GM20000 (cell line): ENCODE measurements at regions not wholly inside any gene's neighbourhood (a gene's known extent, or its start where the extent isn't known, plus 50 kb on each side); places are given as distances from the start of the nearest gene placed in this dataset.

Experiments used
- DNase-seq: peaks from one replicate; pipeline ENCODE4 v3.0.0; 2012; ENCODE audit warnings: low spot score
- TF ChIP-seq, protein P1 (sequence below): IDR thresholded peaks from 2 replicates; pipeline ENCODE4 v1.5.1; 2012; ENCODE audit warnings: mild to moderate bottlenecking, control low read depth; ENCODE audit errors: extremely low read depth, missing control alignments

DNA sequence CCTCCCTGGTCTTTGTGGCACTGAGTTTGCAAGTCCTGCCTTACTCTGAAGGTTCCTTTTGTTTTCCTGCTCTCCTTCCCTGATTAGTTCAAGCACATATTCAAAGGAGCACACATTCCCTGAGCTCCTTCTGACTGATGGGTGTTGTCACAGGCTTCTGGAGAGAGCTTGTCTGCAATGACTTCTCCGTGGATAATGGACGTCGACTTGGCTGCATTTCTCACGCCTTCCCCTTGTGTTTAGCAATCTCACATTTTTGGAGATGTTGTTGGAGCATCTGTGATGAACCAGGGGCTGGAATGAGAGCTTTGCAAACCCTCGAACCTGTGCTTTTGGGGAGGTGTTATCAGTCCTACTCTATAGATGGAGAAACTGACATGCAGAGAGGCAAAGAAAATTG is 375.4 kb upstream of the PROK2 start:
- DNase-seq = no peak
- TF ChIP-seq, protein P1, sequence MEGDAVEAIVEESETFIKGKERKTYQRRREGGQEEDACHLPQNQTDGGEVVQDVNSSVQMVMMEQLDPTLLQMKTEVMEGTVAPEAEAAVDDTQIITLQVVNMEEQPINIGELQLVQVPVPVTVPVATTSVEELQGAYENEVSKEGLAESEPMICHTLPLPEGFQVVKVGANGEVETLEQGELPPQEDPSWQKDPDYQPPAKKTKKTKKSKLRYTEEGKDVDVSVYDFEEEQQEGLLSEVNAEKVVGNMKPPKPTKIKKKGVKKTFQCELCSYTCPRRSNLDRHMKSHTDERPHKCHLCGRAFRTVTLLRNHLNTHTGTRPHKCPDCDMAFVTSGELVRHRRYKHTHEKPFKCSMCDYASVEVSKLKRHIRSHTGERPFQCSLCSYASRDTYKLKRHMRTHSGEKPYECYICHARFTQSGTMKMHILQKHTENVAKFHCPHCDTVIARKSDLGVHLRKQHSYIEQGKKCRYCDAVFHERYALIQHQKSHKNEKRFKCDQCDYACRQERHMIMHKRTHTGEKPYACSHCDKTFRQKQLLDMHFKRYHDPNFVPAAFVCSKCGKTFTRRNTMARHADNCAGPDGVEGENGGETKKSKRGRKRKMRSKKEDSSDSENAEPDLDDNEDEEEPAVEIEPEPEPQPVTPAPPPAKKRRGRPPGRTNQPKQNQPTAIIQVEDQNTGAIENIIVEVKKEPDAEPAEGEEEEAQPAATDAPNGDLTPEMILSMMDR = no peak

DNA sequence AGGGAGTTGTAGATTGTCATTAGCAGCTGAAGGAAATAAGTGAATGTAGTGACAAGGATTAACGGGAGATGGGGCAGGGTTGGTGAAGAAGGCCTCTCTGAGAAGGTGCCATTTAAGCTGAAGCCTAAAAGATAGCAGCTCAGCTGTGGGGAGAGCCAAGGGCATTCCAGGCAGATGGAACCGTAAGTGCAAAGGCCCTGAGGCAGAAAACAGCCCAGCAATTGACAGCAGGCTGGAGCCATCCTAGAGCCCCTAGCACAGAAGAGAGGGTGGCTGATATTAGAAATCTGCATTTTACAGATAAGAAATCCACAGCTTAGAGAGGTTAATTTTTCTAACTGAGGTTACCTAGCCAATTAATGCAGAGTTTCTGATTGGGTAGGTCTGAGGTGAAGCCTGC is 374.5 kb upstream of the PROK2 start:
- TF ChIP-seq, protein P1 = no peak

DNA sequence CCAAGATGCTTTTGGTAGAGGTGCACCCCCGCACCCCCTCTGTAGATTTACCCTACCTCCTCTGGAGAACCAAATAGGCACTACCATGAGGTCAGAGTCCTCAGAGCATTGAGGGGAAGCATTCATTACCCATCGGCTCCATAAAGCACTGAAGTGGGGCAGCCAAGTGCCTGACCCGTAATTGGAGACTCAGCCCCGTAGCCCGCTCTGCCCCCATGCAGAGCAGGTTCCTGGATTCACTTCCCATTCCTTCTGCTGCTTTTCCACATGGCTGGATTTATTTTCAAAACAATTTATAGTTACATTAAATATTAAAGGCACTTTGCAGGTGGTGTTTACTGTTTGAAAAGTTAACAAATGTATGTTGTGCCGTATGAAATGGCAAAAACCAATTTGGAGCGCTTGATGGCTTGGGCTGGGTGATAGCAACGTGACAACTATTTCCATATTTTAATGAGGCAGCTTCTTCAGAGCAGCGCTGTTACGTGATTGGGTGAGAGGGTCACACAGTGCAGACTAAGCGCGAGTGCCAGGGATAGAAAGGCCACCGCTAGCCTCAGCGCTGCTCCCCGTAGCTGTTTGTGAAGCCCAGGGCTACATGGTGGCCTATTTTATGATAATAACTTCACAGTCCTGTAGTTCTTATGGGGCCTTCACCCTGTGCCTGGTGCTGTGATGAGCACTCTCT is 373.8 kb upstream of the PROK2 start:
- DNase-seq = no peak
- TF ChIP-seq, protein P1 = no peak

More for the DNA sequence above, 374.5 kb upstream of the PROK2 start:
- DNase-seq = no peak

DNA sequence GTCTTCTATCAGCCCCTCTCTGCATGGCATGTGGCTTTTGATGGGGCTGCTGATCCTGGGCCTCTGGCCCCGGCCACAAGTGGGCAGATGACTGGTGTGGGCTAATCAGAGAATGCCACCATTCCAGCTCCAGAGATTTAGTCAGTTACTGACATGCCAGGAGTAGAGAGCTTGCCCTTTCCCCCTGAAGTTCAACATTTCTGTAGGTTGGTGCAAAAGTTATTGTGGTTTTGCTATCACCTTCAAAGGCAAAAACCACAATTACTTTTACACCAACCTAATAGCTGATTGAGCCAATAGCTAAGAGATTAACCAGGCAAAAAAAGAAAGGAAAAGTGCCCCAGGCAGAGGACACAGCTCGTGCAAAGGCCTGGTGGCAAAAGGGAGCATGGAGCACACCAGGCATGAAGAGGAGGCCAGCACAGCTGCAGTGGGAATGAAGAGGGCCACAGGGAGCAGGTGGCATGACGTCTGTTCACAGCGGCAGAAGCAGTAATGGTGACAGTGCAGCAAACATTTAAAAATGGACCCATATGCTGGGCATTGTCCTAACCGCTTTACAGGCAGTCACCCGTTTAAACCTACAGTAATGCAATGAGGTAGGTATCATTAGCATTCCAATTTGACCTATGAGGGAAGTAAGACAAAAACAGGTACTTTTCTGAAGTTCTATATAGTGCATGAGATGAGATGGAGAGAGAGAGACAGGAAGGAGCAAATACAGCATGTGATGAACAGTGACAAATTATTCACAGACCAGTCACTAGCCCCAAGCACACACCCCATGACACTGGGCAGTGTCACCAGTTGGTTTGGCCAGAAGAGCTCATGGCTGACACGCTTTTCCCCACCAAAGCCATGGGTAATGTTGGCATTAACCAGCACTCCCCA is 373.0 kb upstream of the PROK2 start:
- TF ChIP-seq, protein P1 = no peak
- DNase-seq = no peak

DNA sequence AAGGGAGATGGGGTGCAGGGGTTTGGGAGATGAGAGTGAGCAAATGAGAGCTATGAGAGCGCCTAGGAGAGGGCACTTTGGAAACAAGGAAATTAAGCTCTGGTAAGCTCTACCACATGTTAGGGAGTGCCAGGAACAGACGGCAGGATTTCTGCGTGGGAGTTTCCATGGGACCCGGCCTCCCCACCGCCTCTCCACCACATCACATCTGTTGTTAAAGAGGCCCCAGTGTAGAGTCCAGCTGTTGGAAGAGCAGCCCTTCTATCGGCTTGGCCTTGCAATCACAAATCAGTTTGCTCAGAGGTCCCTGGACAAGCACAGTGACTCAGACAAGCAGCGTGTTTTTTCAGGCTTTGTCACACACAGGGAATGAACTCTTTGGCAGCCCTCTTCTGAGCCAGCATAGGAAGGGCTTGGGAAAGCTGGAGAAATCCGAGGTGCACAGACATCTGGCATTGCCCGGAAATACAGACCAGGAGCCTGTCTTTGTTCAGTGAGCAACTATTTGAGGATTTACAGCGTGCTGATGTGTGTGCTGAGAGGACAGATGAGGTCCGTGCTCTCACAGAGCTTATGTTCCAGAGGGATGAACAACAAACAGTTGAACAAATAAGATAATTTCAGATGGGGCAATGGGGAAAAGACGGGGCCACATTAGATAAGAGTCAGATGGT is 370.6 kb upstream of the PROK2 start:
- no peak for DNase-seq
- TF ChIP-seq, protein P1 = no peak

DNA sequence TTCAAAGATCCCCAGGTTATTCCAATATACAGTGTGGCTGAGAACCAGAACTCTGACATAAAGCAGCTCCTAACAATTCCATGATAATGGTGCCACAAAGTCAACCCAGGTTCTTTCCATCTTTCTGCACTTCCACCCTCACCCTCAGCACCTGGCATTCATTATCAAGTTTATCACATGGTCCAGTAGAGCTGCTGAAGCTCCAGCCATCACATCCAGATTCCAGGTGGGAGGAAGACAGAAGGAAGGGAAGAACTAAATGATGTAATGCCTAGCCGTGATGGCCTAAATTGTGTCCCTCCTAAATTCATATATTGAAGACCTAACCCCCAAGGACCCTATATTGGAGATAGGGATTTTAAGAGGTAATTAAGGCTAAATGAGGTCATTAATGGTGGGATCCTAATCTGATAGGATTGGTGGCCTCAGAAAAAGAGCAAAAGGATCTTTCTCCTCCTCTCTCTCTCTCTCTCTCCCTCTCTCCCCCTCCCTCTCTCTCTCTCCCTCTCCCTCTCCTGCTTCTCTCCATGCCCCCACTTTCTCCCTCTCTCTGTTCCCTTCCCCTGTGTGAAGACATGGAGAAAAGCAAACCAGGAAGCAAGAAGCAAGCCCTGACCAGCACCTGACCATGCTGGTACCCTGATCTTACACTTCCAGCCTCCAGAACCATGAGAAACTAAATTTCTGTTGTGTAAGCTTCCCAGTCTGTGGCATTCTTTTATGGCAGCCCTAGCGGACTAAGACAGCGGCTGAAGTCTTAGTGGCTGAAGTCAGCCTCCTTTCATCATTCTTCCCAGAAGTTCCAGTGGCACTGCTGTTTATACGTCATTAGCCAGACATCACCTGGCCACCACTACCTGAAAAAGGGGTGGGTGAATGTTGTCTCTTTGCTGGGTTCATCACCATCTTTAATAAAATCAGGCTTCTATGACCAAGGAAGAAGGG is 369.7 kb upstream of the PROK2 start:
- TF ChIP-seq, protein P1 = no peak
- no peak for DNase-seq
